ENCODE measurements at regions not wholly inside any gene's neighbourhood (a gene's known extent, or its start where the extent isn't known, plus 50 kb on each side); places are given as distances from the start of the nearest gene placed in this dataset.

DNA sequence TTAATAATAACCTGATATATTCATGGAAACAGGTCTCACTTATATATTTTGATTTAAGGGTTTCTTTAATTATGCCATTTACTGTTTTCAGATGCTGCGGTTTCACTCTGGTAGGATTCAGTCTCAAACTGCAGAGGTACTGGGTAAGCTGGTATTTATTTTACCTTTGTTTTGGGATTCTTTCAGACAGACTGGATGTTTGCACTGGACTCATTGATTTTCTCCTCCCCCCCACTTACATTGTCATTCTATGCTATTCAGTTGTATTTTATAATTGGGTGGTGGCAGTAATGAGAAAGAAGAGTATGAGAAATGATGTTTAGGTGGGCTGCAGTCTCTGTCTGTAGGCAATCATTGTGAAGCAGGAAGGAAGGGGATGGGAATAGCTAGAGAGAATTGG lies 155.6 kb downstream of the AQP4 start:
- DNase-seq (ENCODE audit: insufficient read length, low spot score, missing footprints) = no peak
- Histone ChIP-seq H4K20me1 (ENCODE audit: insufficient read depth, low read length) (no peaks in the 10 kb centered on the region), H3K36me3 (ENCODE audit: insufficient read depth, low read length) (no peaks in the 10 kb centered on the region), H3K79me2 (ENCODE audit: insufficient read depth, low read length) (no peaks in the 10 kb centered on the region), H3K27ac (ENCODE audit: low read depth, low read length) (no peak overlapping the region), H2AFZ (ENCODE audit: low read length) (no peak overlapping the region), H3K4me2 (ENCODE audit: insufficient read depth, low read length) (no peak overlapping the region), H3K4me1 (ENCODE audit: insufficient read depth, low read length) (no peaks in the 10 kb centered on the region), H3K27me3 (ENCODE audit: insufficient read depth, low read length) (no peaks in the 10 kb centered on the region), H3K4me3 (ENCODE audit: insufficient read depth, low read length) (no peak overlapping the region), H3K9me3 (ENCODE audit: low read depth, low read length) (no peaks in the 10 kb centered on the region)
- TF ChIP-seq, protein P1, sequence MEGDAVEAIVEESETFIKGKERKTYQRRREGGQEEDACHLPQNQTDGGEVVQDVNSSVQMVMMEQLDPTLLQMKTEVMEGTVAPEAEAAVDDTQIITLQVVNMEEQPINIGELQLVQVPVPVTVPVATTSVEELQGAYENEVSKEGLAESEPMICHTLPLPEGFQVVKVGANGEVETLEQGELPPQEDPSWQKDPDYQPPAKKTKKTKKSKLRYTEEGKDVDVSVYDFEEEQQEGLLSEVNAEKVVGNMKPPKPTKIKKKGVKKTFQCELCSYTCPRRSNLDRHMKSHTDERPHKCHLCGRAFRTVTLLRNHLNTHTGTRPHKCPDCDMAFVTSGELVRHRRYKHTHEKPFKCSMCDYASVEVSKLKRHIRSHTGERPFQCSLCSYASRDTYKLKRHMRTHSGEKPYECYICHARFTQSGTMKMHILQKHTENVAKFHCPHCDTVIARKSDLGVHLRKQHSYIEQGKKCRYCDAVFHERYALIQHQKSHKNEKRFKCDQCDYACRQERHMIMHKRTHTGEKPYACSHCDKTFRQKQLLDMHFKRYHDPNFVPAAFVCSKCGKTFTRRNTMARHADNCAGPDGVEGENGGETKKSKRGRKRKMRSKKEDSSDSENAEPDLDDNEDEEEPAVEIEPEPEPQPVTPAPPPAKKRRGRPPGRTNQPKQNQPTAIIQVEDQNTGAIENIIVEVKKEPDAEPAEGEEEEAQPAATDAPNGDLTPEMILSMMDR (IDR thresholded peaks at IDR 0.05; ENCODE audit: extremely low read depth, low read depth, low read length) = no peak

DNA sequence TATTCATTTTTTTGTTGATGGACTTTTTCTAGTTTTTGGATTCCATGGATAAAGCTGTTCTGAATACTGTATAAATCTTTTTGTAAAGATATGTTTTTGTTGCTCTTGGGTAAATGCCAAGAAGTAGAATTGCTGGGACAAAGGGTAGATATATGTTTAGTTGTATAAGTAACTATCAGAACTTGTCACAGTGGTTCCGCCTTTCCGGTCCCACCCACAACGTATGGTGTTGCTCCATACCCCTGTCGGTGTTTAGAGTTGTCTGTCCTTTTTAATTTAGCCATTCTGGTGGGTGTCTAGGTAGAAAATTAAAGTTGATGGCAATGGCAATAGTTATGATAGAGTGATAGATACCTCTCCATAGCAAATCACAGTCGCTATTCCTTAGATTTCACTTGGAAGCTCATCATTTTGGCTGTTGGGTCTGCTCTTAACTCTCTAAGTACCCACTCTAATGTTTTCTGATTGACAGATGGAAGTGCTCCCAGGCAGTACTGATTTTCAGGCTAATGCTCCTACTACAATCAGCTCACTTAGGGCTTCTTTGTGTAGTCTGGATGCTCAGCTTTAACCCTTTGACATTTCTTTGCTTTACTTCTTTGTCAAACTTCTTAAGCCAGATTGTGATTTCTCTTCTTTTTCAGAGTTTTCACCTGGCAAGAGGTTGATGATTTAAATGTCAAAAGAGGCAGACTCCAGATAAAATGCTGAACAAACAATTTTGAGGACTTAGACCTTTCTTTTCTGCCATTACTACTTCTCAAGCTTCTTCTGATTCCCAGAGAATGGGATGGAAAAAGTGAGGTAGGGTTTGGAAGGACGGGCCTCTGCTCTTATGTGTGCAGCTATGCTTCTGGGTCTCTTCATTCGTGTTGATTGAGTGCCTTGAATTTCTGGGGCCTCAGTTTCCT lies 156.4 kb downstream of the AQP4 start:
- Histone ChIP-seq H3K4me1 (ENCODE audit: insufficient read depth, low read length) (no peaks in the 10 kb centered on the region), H4K20me1 (ENCODE audit: insufficient read depth, low read length) (no peaks in the 10 kb centered on the region), H3K4me3 (ENCODE audit: insufficient read depth, low read length) (no peak overlapping the region), H2AFZ (ENCODE audit: low read length) (no peak overlapping the region), H3K79me2 (ENCODE audit: insufficient read depth, low read length) (no peaks in the 10 kb centered on the region), H3K9me3 (ENCODE audit: low read depth, low read length) (no peaks in the 10 kb centered on the region), H3K27me3 (ENCODE audit: insufficient read depth, low read length) (no peaks in the 10 kb centered on the region), H3K36me3 (ENCODE audit: insufficient read depth, low read length) (no peaks in the 10 kb centered on the region), H3K4me2 (ENCODE audit: insufficient read depth, low read length) (no peak overlapping the region), H3K27ac (ENCODE audit: low read depth, low read length) (no peak overlapping the region)
- no peak for DNase-seq (ENCODE audit: insufficient read length, low spot score, missing footprints)
- TF ChIP-seq, protein P1 (IDR thresholded peaks at IDR 0.05; ENCODE audit: extremely low read depth, low read depth, low read length) = no peak

DNA sequence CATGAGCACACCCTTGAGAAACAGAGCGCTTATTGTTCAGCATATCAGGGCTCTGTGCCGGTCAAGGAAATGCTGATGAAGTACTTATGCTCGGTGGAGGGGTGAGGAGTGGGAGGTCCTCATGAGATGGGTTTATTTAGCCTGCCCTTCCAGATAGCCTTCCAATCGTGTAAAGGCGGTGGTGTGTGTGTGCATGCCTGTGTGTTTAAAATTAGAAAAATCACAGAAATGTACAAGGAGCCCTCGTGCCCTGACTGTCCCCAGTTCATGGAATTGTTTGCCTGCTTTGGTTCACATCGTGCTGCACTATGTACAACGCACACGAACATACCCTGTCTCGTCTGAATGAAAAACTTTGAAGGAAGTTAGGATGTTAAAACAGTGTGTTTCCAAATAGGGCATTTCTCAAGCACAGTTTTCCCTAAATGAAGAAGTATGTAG lies 158.6 kb downstream of the AQP4 start:
- Histone ChIP-seq H3K9me3 (ENCODE audit: low read depth, low read length) (no peaks in the 10 kb centered on the region), H3K27ac (ENCODE audit: low read depth, low read length) (no peak overlapping the region), H3K79me2 (ENCODE audit: insufficient read depth, low read length) (no peaks in the 10 kb centered on the region), H3K4me2 (ENCODE audit: insufficient read depth, low read length) (no peak overlapping the region), H3K36me3 (ENCODE audit: insufficient read depth, low read length) (no peaks in the 10 kb centered on the region), H3K27me3 (ENCODE audit: insufficient read depth, low read length) (no peaks in the 10 kb centered on the region), H3K4me3 (ENCODE audit: insufficient read depth, low read length) (no peak overlapping the region), H3K4me1 (ENCODE audit: insufficient read depth, low read length) (no peaks in the 10 kb centered on the region), H4K20me1 (ENCODE audit: insufficient read depth, low read length) (no peaks in the 10 kb centered on the region), H2AFZ (ENCODE audit: low read length) (no peak overlapping the region)
- DNase-seq (ENCODE audit: insufficient read length, low spot score, missing footprints) = no peak
- TF ChIP-seq, protein P1 (IDR thresholded peaks at IDR 0.05; ENCODE audit: extremely low read depth, low read depth, low read length) = no peak

DNA sequence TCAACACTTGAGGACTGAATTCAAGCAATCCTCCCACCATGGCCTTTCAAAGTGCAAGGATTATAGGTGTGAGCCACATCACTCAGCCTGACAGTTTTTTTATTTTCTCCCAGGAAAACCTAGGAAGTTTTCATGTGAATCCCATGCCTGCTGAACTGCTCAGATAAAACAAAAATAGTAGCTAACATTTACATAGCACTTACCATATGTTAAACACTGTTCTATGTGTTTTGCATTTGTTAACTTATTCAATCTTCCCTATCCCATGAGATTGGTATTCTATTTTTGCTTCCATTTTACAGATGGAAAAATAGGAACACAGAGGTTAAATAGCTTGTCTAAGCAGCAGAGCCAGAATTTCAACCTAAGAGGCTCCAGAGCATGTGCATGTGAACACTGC lies 157.4 kb upstream of the KCTD1 start:
- Histone ChIP-seq H3K4me1 (ENCODE audit: insufficient read depth, low read length) (no peaks in the 10 kb centered on the region), H3K27ac (ENCODE audit: low read depth, low read length) (no peak overlapping the region), H4K20me1 (ENCODE audit: insufficient read depth, low read length) (no peaks in the 10 kb centered on the region), H3K9me3 (ENCODE audit: low read depth, low read length) (no peaks in the 10 kb centered on the region), H3K36me3 (ENCODE audit: insufficient read depth, low read length) (no peaks in the 10 kb centered on the region), H3K4me2 (ENCODE audit: insufficient read depth, low read length) (no peak overlapping the region), H3K4me3 (ENCODE audit: insufficient read depth, low read length) (no peak overlapping the region), H2AFZ (ENCODE audit: low read length) (no peak overlapping the region), H3K79me2 (ENCODE audit: insufficient read depth, low read length) (no peaks in the 10 kb centered on the region), H3K27me3 (ENCODE audit: insufficient read depth, low read length) (no peaks in the 10 kb centered on the region)
- TF ChIP-seq, protein P1 (IDR thresholded peaks at IDR 0.05; ENCODE audit: extremely low read depth, low read depth, low read length) = no peak
- no peak for DNase-seq (ENCODE audit: insufficient read length, low spot score, missing footprints)

Data from osteoblast (primary cell).